Posterior cingulate gyrus (tissue), 11 donors: ENCODE measurements at regions not wholly inside any gene's neighbourhood (a gene's known extent, or its start where the extent isn't known, plus 50 kb on each side); places are given as distances from the start of the nearest gene placed in this dataset.
A peak's percentile ranks its signal among the peaks of the same experiment; 100 is the strongest.

ENCODE experiments used
- DNase-seq, 10 donors: peaks; one replicate each; pipeline versions ENCODE4 v3.0.0 to v3.0.0-alpha.2; 2020 to 2021; ENCODE audit warnings: mixed read lengths in 3 of 10
- intact Hi-C: fragments of 100-400 bp; cut with DNase I; formaldehyde crosslinking; loops from one replicate; pipeline ENCODE4 v1.15.1; 2023

DNA sequence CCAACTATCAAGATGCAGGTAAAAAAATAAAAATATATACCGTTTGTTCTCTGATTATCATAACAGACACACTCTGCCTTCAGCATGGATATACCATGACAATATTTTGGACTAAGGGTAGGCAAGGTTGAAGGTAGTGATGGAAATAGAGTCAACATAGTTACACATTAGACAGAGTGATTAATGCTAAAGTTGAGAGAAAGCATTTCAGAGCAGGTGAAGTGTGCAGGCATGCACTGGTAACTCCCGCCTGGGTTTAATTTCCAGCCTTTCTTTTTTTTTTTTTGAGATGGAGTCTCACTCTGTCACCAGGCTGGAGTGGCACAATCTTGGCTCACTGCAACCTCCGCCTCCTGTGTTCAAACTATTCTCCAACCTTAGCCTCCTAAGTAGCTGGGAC, 458.5 kb downstream of the TLR4 start:
- intact Hi-C loops = no loop called here
- no peak for DNase-seq

GRCh38 chr9:118163751-118164150, 459.5 kb downstream of the TLR4 start:
- intact Hi-C loops = no loop called here
- no peak for DNase-seq

GRCh38 chr9:118165451-118165850, 461.2 kb downstream of the TLR4 start:
- DNase-seq = no peak
- intact Hi-C loops = no loop called here

DNA sequence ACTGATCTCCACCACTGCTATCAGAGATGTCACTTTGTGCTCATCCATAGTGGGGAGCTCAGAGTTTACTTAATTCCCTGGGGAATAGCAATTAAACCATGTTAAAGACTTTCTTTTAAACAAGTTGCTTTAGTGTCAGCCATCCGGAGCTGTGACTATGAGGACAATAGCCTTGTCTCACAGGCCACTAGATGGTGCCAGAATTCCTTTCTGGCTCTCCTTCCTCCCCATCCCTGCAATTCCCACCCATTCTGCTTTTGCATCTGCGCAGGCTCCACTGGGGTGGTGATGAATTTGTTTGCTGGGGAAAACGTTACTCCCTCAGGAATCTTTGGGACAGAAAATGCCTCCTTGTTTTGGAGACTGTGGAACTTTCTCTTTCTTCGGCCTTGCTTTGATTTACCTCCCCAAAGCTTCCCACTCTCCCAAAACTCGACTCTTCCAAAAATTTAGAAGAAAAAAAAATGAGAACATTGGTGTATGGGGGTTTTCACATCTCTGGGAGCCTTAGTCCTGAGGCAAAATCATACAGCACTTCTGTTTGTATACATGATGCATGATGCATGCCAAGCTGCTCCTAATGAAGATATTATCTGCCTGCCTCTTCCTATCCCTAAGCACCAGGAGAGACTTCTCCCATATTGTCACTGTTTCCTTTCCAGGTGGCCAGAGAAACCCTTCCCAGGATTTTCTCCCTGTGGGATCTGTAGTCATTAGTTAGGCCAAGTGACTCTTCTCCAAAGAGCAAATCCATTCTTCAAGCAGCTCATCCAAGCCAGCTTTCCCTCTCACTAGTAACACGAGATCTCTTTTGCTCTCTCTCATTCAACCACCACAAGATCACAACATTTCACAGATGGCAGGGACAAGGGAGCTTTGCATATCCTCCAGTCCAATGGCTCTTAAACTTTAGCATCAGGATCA, 466.1 kb downstream of the TLR4 start:
- peak; percentile 51 to 95 (median 74) for DNase-seq

DNA sequence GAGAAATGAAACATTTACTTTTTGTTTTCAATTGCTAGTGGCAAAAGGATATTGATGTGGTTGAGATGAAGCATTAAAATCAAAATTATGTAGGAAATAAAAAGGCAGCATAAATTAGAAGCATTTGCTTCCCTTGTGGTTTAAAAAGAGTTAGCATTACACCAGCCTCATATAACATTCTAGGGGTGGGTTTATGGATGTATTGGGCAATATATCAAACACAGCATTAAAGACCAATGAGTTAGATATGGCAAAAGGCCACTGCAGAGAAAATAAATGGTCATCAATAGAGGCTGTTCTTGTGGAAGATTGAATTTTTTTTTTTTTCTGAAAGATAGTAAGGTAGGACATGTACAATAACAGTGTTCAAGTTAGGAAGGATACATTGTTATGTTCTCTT, 473.0 kb downstream of the TLR4 start:
- no peak for DNase-seq
- intact Hi-C loops = loop anchor here (10.0 kb wide), 1 partner anchor 392 kb away; no protein-coding TSS in a partner anchor

More for the DNA sequence above, 466.1 kb downstream of the TLR4 start:
- intact Hi-C loops = loop anchor here (10.0 kb wide), 1 partner anchor 385 kb away; no protein-coding TSS in a partner anchor

GRCh38 chr9:118183576-118183975, 479.4 kb downstream of the TLR4 start:
- intact Hi-C loops = no loop called here
- no peak for DNase-seq

DNA sequence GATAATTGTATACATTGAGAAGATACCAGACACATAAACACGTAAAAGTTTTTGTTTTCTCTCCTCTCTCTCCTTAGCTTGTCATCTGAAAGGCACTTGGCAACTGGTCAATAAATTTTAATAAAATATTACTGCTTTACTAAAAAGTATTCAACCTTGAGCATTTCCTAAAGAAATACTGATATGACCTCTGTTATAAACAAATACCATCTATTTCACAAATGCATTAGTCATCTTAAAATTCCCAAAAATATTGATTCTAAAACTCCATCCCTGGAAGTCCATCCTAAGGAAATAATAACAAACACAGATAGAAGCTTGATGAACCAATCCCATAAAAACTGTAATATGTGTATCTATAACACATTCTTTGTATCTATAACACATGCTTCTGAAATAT, 483.2 kb downstream of the TLR4 start:
- no peak for DNase-seq
- intact Hi-C loops = no loop called here

DNA sequence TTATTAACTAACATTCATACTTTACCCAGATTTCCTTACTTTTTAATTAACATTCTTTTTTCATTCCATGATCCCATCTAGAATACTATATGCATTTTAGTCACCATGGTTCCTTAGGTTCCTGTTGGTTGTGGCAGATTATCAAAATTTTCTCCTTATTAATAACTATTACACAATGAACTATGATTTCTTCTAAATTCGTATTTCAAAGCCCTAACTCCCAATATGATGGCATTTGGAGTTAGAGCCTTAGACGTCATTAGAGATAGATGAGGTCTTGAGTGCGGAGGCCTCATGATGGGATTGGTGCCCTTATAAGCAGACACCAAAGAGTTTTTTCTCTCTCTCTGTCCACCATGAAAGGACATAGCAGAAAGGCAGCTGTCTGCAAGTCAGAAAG, 485.4 kb downstream of the TLR4 start:
- intact Hi-C loops = no loop called here
- DNase-seq = no peak

DNA sequence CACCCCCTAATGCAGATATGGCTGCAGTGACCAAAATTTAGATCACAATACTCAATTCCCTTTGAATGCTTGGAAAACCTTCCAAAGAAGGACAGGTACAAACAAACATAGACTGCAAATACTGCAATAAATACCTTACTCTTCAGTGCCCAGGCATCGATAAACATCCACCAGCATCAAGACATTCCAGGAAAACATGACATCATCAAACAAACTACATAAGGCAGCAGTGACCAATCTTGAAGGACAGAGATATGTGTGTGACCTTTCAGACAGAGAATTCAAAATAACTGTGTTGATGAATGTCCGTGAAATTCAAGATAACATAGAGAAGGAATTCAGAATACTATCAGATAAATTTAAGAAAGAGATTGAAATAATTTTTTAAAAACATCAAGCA, 488.6 kb downstream of the TLR4 start:
- intact Hi-C loops = no loop called here

DNA sequence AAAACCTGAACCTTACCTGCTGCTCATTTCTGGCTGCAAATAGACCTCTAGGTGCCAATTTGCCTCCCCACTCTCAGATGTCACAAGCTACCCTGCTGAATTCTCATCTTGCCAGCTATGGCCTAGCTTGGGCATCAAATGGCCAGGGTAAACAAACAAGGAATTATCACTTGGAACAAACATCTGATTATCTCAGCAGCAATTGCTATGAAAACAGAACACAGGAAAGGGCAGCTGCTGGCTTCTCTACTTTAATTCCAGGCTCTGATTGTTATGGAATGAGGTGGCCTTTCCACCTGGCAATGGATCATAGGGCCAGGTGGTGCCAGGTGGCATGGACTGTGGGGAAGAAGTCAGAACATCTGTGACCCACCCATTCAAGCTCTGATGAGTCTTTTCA, 505.1 kb downstream of the TLR4 start:
- intact Hi-C loops = no loop called here
- DNase-seq = no peak

More for the DNA sequence above, 488.6 kb downstream of the TLR4 start:
- no peak for DNase-seq

GRCh38 chr9:118215549-118215948, 511.3 kb downstream of the TLR4 start:
- no peak for DNase-seq
- intact Hi-C loops = no loop called here

DNA sequence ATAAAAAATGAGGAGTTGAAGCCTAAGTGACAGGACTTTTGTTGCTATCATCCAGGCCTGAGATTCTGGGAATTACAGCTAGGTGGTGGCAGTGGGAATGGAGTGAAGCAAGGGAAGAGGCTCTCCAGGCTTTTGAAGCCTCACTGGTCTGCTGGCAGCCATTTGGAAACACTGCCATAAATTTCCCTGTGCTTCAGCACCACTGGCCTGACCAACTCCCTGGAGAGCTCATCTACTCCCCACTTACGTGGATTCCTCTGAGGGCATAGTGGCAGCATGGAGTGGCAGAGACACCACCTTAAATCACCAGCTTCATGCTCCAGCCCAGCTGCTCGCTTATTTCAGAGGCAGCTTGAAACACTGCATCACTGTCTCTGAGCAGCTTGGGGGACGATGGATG, 518.2 kb downstream of the TLR4 start:
- peak in 4 of 10 donors; percentile 6 to 78 (median 20) for DNase-seq
- intact Hi-C loops = no loop called here

DNA sequence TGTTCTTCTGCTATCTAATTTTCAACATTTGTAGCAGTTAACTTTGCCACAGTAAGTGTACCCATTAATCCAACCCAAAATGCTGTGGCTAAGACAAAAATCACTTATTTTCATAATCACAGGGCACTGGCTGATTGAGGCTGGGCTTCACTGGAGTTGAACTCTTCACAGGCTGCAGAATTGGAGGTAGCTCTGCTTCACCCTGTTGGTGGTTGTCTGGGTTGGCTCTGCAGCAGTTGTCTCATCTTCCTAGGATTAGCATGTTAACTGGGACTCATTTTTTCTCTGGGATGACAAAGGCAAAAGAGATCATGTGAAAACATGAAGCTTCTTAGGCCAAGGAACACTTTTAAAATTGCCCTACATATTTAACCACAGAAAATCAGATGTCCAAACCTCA, 518.9 kb downstream of the TLR4 start:
- intact Hi-C loops = no loop called here
- no peak for DNase-seq

DNA sequence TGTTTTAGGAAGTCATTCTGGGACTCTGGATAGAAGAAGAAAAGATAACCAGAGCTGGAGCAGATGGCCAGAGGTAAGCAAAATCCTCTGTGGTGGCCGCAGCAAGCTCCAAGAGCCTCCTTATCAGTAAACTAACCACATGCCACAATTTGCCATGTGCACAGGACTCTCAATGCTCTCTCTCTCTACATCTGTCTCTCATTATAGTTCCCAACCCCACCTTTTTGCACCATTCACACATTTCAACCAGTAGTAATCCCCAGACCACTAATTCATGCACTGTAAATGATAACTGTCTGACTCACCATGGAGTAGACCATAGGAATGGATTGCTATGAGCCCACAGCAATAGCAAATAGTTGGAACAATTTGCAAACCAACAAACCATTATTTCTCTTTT, 526.1 kb downstream of the TLR4 start:
- intact Hi-C loops = no loop called here
- no peak for DNase-seq

DNA sequence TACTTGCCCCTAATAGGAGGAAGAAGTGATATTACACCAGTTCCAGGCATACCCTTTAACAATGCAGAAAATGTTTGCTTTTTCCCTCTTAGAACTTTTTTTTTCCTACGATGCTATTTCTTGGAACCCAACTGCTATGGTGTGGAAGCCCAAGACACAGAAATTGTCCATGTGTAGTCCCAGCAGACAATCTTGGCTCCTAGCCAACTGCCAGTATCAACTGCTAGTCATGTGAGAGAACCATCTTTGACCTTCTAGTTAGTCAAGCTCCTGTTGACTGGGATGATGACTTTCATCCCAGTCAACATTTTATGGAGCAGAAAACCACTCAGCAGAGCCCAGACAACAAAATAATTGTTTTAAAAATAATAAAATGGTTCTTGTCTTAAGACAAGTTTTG, 532.4 kb downstream of the TLR4 start:
- DNase-seq = no peak
- intact Hi-C loops = no loop called here

DNA sequence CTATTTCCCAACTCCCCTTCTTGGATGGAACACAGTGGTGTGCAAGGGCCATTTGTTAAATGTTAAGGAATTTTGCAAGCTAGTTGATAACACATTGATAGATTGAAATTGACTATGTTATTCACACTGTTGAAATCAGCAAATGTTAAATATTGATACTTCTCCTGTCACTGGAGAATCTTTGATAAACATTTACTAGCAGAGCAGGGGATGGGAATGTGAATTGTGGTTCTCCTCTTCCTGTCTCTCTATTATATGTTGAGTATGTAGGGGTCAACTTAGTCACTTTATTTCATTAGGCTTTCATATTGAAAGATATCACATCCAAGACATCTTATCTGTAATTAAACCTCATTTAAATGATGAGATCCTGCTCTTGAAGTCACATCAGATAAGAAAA, 533.9 kb downstream of the TLR4 start:
- intact Hi-C loops = no loop called here
- DNase-seq = no peak

- no peak for DNase-seq
- intact Hi-C loops = no loop called here
Observed at GRCh38 chr9:118252027-118252426, 547.8 kb downstream of the TLR4 start.

DNA sequence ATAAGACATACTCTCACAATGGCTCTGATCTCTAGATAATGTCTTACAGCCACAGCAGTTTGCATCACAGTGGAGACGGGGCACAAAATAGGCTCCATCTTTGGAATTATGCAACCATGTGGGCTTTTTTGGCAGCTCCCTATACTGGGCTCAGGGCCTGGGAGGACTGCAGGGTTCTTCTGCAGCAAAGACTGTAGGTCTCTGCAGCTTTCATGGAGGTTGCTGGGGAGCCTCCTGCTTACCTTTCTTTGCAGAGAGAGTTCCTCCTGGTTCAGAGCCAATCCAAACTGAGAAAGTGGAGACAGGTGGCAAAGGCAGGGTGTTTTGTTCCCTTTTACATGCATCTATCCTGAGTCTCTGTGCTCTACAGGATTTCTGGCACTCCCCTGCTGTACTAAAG, 558.0 kb downstream of the TLR4 start:
- intact Hi-C loops = no loop called here
- peak in 2 of 10 donors; percentile 8 to 36 for DNase-seq

DNA sequence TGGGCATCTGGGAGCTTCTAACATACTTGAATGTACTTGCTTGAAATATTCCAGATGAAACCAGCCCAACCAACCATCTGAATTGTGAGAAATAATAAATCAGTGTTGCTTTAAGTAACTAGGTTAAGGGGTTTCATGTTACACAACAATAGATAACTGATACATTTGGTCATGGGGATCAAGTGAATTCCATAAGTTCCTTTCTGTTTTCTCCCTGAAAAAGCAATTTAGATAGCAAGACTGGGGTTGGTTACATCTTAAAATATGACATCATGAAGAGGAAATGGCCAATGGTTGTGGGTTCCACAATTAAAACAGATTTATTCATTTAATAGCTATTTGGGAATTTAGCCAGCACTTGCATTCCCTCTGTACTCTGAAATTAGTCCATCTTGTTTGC, 559.7 kb downstream of the TLR4 start:
- no peak for DNase-seq
- intact Hi-C loops = no loop called here

DNA sequence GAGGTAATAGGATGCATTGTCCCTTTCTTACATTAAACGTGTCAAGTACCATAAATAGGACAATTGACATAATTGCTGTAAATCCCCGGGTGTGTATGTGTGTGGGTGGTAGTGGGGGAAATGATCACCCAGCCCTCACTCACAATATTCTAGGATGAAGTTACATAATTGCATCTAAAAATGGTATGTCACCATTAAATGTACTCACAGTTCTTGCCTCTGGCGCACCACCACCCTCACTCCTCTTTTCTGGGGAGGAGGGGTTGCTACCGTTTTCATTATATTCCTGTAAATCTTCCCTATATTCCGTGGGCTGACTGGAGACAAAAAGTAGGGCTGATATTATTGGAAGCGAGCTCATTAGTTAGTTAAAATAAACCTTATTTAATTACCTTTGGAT, 563.8 kb downstream of the TLR4 start:
- DNase-seq = no peak
- intact Hi-C loops = no loop called here

- intact Hi-C loops = no loop called here
- no peak for DNase-seq
Observed at GRCh38 chr9:118269623-118270022, 565.4 kb downstream of the TLR4 start.

DNA sequence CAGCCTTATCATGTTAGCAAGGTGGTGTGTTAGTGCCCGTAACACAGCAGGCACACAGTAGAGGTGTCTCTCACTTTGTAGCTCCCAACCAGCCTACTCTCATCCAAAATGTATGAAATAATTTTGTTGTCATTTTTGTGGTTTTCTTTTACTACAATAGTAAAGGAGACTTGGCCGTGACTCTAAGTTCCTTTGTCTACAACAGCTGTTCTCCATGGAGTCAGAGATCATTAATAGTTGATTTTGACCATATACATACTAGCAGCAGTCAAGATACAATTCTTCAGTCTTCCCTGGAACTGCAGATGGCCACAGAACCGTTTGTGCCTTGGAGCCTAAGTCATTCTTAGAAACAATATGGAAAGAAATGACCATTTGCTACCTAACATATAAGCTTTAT, 567.1 kb downstream of the TLR4 start:
- intact Hi-C loops = no loop called here
- no peak for DNase-seq
